GM06990 (cell line): ENCODE measurements at regions not wholly inside any gene's neighbourhood (a gene's known extent, or its start where the extent isn't known, plus 50 kb on each side); places are given as distances from the start of the nearest gene placed in this dataset.

Experiments used
- DNase-seq: peaks from one replicate; pipeline ENCODE4 v3.0.0-alpha.2; 2011; ENCODE audit not compliant: insufficient read length; ENCODE audit errors: extremely low read depth
- H3K27me3 ChIP-seq: replicated peaks from 2 replicates; pipeline ENCODE4 v1.6.0; 2011; ENCODE audit warnings: low read length; ENCODE audit not compliant: control insufficient read depth, insufficient read depth
- H3K36me3 ChIP-seq: 2 replicates; pipeline ENCODE4 v1.5.1; 2011; ENCODE audit warnings: low read length; ENCODE audit not compliant: control insufficient read depth, insufficient read depth
- H3K4me3 ChIP-seq: replicated peaks from 2 replicates; pipeline ENCODE4 v1.5.1; 2011; ENCODE audit warnings: low read depth, mild to moderate bottlenecking, control low read depth, low read length
- CTCF ChIP-seq: IDR thresholded peaks from 2 replicates; pipeline ENCODE4 v1.5.1; 2011; ENCODE audit warnings: low read length, control low read depth, mild to moderate bottlenecking, inconsistent platforms; ENCODE audit not compliant: insufficient read depth, poor library complexity, severe bottlenecking

- H3K4me3 ChIP-seq, result no peak overlapping the region
- no peaks in the 10 kb centered on the region for H3K27me3 ChIP-seq
- no peak for DNase-seq
Measured at GRCh38 chr12:94704452-94705306, 54.3 kb upstream of the TMCC3 start.

GRCh38 chr12:94702696-94703095 is 52.3 kb upstream of the TMCC3 start:
- Histone ChIP-seq H3K36me3 (no peaks in the 10 kb centered on the region; the same call in none of the 2 replicates), H3K27me3 (no peaks in the 10 kb centered on the region), H3K4me3 (no peak overlapping the region)
- no peak for DNase-seq
- TF ChIP-seq CTCF, result no peak

More at GRCh38 chr12:94704452-94705306, 54.3 kb upstream of the TMCC3 start:
- H3K36me3 ChIP-seq, result no peaks in the 10 kb centered on the region; the same call in none of the 2 replicates
- no peak for TF ChIP-seq CTCF

GRCh38 chr12:94701711-94702110 is 51.4 kb upstream of the TMCC3 start:
- Histone ChIP-seq H3K27me3 (no peaks in the 10 kb centered on the region), H3K36me3 (no peaks in the 10 kb centered on the region; the same call in none of the 2 replicates), H3K4me3 (no peak overlapping the region)
- TF ChIP-seq CTCF, result no peak
- no peak for DNase-seq

- no peak for DNase-seq
- H3K27me3 ChIP-seq, result no peaks in the 10 kb centered on the region
- TF ChIP-seq CTCF, result no peak
- no peaks in the 10 kb centered on the region; the same call in none of the 2 replicates for H3K36me3 ChIP-seq
- no peak overlapping the region for H3K4me3 ChIP-seq
Measured at GRCh38 chr12:94700662-94701061, 50.3 kb upstream of the TMCC3 start.
